ENCODE measurements at regions not wholly inside any gene's neighbourhood (a gene's known extent, or its start where the extent isn't known, plus 50 kb on each side); places are given as distances from the start of the nearest gene placed in this dataset.

GRCh38 chrX:103002576-103002975 is 61.4 kb downstream of the BEX1 start:
- TF ChIP-seq, protein P1, sequence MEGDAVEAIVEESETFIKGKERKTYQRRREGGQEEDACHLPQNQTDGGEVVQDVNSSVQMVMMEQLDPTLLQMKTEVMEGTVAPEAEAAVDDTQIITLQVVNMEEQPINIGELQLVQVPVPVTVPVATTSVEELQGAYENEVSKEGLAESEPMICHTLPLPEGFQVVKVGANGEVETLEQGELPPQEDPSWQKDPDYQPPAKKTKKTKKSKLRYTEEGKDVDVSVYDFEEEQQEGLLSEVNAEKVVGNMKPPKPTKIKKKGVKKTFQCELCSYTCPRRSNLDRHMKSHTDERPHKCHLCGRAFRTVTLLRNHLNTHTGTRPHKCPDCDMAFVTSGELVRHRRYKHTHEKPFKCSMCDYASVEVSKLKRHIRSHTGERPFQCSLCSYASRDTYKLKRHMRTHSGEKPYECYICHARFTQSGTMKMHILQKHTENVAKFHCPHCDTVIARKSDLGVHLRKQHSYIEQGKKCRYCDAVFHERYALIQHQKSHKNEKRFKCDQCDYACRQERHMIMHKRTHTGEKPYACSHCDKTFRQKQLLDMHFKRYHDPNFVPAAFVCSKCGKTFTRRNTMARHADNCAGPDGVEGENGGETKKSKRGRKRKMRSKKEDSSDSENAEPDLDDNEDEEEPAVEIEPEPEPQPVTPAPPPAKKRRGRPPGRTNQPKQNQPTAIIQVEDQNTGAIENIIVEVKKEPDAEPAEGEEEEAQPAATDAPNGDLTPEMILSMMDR (IDR thresholded peaks at IDR 0.05), result no peak
- TF ChIP-seq POLR2A (IDR thresholded peaks at IDR 0.05), result no peak
